ENCODE measurements at regions not wholly inside any gene's neighbourhood (a gene's known extent, or its start where the extent isn't known, plus 50 kb on each side); places are given as distances from the start of the nearest gene placed in this dataset.

DNA sequence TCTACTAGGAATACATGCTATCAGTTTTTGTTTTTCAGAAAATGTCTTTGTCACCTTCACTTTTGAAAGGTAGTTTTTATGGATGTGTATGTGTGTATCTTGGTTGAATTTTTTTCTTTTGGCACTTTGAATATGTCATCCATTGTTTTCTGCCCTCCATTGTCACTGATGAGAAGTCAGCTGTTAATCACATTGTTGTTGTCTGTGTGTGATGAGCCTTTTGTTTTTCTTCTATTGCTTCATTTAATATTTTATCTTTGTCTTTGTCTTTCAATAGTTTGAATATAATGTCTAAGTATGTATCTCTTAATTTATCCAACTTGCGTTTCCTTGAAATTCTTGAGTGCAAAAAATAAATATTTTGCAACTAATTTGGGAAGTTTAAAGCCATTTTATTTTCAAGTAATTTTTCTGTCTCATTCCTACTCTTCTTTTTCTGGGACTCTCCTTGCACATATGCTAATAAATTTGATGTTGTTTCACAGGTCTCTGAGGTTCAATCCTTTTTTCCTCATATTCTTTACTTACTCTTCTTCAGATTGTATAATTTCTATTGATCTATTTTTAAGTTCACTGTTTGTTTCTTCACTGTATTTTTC, 546.9 kb upstream of the GHITM start:
- FAIRE-seq, result no peak

DNA sequence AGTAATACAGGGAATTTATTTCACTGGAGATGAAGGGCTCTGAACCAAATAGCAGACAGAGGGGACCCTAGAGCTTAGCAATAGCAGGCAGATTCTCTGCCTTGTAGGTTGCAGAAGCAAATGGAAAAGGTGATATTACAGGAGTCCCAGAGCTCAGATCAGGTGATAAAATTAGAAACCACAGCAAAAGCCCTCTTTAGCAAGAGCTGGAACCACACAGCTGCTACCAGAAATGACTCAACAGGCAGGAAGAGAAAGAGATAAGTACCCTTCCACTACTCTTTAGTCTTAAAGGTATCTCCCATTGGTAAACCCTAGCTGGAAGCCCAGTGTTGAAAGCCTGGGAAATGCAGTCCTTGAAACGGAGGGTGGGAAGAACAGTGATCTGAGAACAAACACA, 535.6 kb upstream of the GHITM start:
- FAIRE-seq, result no peak

DNA sequence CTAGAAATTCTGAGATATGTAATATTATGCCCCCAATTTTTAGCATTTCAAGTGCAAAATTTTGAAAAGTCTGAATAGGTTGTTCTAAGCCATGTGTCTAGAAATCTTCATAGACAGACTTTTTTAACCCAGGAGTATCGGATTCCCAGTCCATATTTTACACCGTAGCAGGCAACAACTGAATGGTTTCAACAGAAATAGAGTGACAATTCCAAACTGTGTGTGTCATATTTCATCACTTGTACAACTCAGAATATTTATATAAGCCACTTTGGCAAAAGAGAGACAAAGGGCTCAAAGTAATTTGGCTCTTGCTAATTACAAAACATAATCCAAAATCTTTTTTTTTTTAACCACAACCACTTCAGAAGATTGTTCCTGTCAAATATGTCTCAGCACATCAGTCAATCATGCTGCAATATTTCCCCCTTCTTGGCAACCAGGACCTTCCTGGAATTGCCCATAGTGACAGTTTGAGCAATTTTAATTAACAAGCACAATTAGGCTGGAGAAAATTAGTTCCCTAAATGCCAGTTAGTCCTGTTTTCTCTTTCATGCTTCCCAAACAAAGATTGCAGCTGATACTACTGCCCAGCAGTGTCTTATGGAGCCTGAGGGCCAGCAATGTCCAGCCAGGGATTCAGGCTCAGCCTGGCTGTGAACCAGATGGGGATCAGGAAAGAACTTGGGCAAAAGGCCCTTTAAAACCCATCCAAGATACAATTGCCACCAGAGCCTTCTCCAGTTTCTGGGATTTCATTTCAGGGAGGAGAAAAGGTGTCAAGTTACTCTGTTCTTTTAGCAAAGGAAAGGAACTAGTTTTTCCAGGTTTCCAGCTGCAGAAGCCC, 533.3 kb upstream of the GHITM start:
- no peak for FAIRE-seq

DNA sequence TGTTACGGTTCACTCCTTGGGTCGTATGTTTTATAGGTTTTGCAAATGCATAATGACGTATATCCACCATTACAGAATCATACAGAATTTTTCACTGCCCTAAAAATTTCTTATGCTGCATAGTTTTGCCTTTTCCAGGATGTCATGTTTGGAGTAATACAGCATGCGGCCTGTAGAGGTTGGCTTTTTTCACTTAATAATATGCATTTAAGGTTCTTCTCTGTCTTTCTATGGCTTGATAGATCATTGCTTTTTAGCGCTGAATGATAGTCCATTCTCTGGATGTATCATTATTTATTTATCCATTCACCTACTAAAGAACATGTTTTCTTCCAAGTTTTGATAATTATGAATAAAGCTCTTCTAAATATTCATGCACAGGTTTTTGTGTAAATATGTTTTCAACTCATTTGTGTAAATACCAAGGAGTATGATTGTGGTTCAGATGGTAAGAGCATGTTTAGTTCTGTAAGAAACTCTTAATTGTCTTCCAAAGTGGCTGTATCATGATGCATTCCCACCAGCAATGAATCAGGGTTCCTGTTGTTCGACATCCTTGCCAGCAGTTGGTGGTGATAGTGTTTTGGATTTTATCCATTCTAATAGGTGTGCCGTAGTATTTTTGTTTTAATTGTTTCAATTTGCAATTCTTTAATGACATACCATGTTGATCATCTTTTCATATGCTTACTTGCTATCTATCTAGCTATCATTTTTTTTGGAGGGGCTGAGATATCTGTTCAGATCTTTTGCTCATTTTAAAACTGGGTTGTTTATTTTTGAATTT, 531.2 kb upstream of the GHITM start:
- FAIRE-seq, result no peak

DNA sequence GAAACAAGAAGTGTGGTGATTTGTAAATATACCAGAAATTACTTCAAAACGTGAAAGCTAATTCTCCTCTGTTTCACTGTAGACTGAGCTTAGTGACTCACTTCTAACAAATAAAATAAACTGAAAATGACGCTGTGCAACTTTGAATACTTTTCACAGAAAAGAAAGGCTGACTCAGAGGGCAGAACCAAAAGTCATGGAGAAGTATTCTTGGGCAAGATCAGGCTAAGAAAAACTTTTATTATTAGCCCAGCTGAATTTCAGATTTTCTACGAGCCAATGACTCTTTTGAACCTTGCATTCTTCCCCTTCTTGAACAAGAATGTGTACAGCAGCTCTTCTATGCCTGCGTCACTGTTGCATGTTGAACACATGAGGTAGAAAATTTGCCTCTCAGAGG, 527.3 kb upstream of the GHITM start:
- no peak for FAIRE-seq

DNA sequence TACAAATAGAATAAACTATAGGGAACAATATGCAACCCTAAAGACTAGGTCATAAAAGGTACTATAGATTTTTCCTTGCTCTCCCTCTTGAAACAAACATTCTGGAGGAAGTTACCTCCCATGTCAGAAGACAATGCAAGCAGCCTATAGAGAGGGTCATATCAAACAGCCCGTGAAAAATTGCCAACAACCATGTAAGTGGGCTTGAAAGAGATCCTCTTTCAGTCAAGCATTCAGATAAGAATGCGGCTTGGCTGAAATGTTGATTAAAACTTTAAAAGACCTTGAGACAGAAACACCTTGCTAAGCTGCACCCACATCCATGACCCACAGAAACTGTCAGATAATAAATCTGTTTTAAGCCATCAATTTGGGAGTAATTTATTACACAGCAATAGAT, 526.6 kb upstream of the GHITM start:
- no peak for FAIRE-seq

DNA sequence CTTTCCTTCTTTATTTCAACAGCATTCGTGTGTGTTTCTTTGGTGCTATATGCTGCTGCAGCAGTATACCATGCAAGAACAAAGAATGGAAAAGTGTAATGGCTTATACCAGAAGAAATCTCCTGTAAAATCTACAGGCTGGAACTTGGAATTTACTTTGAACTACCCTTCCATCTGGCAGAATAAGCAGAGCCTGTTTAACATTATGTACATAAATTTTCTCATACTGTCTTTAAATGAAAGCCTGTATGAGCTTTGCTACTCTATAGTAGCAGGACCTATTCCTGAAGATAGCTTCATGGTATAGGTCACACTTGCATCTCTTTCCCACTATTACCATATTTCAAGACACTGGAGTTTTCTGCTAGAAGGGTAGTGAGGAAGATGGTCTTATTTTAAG, 522.1 kb upstream of the GHITM start:
- FAIRE-seq, result no peak

DNA sequence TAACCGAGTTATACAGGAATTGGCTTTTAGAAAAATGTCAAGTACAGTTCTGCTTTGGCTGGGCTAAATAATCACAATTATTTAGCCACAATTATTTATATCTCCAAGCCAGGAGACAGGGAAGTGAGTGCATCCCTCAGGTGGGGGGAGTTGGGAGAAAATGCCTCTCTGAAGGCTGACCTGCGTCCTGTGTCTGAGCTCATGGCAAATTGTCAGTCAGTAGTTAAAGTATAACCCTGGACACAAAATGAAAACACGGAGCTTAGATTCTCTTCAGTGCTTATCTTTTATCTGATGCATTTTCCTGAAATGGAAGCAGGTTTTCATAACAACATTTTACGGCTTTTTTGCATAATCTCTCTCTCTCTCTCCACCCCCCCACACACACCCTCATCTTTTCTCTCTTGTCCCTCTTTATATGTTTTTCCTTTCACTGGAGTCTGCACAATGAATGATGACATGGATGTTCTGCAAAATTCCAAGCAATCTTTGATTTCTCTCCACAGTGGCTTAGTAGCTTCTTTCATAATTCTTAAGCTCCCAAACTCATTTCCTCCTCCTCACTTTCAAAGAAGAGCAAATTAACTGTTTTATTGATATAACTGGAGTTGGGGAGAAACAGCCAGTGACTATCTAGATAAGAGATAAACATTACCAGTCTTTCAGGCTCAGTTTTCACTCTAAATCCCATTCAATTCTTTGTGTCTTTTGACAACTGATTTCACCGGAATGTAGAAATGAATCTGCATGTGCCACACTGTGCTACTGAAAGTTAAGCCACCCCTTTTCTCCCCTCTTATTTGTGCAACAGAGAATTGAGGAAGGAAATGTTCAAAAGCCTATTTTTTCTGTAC, 521.4 kb upstream of the GHITM start:
- FAIRE-seq, result no peak

DNA sequence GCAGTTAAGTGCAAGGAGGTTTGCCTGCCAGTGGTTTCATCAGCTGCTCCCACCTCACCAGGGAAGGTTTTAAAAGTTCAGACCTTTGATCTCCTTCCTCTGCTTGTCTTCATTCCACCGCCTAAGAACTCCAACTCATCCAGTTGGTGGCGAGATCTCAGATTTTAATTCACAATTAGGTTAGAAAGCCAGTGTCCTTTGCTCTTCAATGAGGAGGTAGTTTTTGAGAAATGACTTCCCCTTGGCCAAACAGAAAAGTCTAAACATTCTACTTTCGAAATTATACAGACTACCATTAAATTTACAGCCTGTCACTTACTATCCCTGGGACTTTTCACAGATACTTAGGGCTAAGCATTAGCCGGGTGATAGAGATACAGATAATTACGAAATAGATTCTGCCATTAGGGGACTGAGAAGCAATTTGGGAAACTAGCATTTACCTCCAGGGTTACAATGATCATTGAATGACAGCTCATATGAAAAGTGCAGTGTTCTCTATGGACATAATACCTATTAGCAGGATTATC, 513.4 kb upstream of the GHITM start:
- no peak for FAIRE-seq

DNA sequence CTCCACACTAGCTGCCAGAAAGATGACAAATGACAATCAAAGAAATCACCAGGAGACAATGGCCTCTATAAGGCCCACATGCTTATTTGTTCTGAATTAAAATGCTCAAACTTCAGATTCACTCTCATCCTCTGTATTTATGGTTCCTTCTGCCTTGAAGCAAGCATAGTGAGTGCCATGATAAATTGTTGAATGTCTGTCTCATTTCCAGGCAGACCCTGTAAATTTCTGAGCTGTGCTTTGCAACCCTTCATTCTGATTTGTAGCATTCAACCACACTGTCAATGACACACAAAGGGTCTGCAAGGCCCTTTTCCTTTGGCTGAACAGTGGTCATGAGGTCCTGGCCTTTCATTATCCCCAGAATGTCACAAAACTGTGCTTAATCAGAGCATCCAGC, 506.6 kb upstream of the GHITM start:
- no peak for FAIRE-seq

DNA sequence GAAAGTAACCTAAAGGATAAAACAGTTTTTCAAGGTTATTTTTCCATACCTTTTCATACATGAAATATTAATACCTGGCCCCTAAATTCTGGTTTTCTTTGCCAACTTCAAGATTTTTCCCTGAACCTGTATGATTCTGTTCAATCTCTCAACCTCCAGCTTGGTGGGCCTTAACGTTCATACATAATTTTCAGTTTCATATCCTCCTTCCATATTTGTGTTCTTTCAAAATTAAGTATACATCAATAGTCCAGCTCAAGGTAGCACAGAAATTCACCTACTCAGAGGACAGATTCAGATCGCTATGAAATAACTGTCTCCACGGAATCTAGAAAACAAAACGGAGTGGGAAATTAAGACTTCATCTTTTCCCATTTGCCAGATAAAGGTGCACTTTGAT, 505.8 kb upstream of the GHITM start:
- FAIRE-seq, result no peak

DNA sequence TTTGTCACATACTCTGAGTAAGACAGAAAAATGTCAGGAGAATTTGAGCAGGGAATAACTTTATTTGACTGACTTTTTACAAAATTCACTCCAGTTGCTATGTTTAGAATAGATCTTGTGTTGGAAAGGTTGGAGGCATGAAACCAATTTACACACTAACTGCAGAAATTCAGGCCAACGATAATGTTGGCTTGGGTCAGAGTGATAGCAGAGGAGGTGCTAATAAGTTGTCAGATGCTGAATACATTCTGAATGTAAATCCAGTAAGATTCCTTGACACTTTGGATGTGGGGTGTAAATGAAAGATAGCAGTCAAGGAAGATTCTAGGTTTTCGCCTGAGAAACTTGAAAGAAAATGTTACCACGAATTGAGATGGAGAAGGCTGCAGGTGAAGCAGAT, 502.5 kb upstream of the GHITM start:
- FAIRE-seq, result no peak

DNA sequence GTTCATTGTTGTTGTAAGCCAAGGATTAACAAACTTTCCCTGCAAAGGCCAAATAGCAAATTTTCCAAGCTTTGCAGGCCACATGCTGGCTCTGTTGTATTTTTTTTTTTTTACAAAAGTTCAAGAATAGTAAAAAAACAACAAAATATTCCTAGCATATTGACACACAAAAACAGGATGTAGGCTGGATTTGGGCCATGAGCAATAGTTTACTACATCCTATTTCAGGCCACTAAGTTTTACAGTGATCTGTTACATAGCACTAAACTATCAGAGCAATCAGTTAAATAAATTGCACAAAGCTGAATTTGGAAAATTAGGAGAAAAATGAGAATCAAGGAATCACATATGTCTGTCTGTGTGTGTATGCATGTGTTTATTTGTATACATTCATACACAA, 491.8 kb upstream of the GHITM start:
- FAIRE-seq, result no peak

DNA sequence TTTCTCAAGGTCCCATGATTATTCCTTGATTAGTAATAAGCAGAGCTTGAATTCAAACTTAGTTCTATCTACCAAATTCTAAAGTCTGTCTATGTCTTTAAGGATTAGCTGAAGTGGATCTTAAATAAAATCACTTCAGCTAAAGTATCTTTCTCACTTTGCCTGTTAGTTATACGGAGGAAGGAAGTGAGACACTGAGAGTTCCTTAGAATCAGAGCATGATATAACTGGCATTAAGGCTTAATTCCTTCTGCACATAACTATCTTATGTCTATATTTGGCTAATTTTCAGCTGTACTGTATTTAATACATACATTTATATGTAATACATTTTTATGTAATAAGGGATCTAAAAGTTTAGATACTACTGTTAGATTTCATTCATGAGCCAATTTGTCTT, 491.1 kb upstream of the GHITM start:
- no peak for FAIRE-seq

DNA sequence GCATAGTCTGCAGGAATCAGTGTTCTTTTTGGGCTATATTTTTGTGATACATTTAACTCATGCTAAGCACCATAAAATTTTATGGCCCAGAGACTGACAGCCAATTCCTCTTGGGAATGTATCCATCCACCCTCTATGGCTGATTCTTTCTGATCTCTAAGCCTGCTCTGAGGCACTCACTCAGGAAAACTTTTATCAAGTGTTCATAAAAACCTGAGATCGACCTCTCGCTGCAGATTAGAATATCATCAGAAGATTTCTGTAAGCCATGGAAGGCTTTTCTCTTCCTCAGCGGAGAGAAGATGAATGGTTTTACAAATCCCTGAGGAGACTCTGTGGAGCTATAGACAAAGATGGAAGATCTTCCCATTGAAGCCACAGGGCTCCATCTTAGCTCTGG, 489.8 kb upstream of the GHITM start:
- no peak for FAIRE-seq

DNA sequence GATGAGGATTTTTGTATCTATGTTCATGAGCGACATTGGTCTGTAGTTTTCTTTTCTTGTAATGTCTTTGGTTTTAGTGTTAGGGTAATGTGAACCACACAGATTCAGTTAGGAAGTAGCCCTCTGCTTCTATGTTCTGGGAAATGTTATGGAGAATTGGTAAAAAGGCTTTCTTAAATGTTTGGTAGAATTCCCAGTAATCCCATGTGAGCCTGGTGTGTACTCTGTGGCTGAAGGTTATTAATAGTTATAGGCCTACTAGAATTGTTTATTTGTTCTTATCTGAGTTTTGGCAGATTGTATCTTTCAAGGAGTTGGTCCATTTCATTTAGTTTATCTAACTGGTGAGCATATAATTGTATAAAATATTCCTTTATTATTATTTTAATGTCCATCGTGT, 484.6 kb upstream of the GHITM start:
- FAIRE-seq, result no peak

DNA sequence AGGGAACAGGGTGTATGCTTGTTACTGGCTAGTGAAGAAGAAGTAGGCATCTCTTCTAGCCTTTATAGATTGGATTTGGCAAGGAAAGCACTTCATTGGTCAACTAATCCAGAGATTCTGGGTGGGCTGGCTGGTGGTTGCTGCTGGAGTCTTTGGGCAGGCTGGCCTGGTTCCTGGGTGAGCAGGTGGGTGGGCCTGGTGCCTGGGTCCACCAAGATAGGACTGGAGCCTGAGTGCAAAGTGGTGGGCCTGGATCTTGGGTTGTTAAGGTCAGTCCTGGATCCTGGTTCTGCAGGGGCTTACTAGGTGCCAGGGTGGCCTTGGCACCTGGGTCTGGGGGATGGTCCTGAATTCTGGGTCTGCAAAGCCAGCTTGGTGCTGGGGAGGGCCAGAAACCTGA, 482.4 kb upstream of the GHITM start:
- FAIRE-seq, result no peak

DNA sequence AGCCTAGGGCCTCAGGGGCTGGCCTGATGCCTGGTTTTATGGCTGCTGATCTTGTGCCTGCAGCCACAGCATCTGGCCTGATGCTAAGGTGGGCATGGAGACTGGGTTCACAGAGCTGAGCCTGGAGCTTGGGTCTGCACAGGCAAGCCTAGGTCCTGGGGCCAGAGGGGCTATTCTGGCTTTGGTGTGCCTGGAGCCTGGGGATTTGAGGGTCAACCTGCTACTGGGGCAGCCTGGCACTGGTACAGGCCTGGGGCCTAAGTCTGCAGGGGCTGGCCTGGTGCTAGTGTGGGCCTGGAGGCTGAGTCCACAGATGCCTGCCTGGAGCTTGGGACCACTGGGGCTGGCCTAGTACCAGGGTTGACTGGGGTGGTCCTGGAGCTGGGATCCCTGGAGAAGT, 481.8 kb upstream of the GHITM start:
- FAIRE-seq, result no peak

DNA sequence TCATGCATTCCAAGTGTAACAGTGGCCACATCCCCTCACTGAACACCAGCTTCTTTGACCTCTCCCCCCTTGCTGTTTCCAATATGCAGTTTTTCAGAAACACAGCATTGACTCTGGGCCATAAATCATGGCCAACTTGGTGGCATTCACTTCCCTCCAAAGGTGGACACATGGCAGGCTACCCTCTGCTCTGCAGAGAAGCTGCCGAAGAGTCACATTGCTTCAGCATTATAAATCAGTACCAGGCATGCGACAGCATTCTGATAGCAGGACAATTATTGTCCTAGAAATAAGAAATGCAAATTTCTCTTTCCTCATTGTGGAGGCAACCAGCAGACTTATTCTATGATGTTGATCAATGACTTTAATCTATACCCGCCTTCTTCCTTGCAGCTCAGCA, 475.4 kb upstream of the GHITM start:
- no peak for FAIRE-seq

DNA sequence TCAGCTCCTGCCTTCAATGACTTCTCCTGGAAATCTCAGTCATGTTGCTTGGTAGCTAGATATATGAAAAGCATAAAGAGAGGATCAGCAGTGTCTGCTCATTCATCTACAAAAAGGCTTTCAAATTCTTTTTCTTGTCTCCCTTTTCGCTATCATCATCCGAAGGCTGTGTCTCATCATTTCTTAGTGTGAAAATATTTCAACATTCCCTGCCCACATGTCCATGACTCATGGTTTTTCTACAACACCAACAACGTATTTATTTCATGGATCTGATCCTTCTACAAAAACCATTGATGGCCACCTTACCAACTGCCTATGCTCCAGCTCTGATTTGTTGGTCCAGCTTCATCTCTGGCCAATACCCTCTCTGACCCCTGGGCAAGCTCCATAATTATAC, 472.5 kb upstream of the GHITM start:
- FAIRE-seq, result no peak

DNA sequence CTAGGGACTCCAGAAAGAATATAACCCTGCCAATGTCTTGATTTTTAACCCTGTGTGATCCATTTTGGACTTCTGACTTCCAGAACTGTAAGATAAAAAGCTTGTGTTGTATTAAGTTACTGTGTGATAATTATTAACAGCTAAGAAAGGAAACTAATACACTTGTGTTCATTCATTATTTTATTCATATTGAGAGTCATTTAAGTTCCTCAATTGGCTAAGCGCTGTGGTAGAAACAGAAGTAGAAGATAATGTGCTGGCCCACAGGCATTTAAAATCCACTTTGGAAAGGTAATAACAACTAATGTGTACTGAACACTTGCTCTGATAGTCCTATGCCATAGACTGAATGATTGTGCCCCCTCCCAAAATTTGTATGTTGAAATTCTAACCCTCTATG, 471.7 kb upstream of the GHITM start:
- FAIRE-seq, result no peak

DNA sequence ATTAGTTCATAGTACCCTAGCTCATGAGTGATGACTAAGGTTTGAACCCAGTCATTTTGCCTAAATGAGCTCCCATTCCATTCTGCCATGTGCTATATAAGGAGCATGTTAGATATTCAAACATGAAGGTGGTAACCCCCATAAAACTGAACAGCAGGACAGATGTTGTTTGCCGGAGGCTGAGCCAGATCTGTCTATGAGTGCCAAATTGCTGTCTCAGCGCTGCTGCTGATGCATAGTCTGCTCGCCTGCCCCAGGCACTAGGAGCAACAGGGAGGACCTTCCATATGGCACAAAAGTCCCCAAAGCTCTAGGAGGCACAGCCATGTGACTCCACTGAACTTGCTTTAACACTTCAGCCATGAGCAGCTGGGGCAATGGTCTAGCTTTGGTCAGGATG, 466.0 kb upstream of the GHITM start:
- FAIRE-seq, result no peak

DNA sequence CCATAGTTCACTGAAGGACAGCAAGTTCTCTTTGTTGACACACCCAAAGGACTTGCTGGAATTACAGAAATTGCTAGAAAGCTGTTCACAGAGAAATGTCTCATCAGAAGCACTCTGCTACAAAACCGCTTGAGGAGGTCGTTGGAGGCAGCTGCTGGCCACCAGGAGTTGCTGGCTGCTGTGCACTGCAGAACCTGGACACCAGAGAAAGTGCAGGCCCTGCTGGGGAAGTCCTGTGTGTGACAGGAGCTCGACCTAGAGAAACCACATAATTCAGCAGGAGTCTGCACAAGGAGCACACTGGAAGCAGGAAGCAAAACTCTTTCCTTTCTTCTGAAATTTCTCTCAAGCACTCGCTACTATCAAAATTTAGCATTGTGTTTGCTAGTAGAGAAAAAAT, 461.5 kb upstream of the GHITM start:
- FAIRE-seq, result no peak

Measured in colon (tissue), 2 donors.